Gastroesophageal sphincter (tissue), 3 donors: ENCODE measurements at regions not wholly inside any gene's neighbourhood (a gene's known extent, or its start where the extent isn't known, plus 50 kb on each side); places are given as distances from the start of the nearest gene placed in this dataset.

Source experiments
- EP300 ChIP-seq: sonication (generic); formaldehyde crosslinking; IDR thresholded peaks from one replicate; pipeline ENCODE4 v1.6.1; 2017; ENCODE audit warnings: antibody characterized with exemption, mild to moderate bottlenecking
- POLR2A ChIP-seq, 2 donors: fragments of 450-650 bp; IDR thresholded peaks; one replicate each; pipeline ENCODE4 v1.6.1; 2017; ENCODE audit warnings: antibody characterized with exemption in 2 of 2, mild to moderate bottlenecking in 2 of 2, moderate library complexity in 1 of 2
- POLR2AphosphoS5 ChIP-seq: sonication (generic); formaldehyde crosslinking; IDR thresholded peaks from one replicate; pipeline ENCODE4 v1.6.1; 2017; ENCODE audit warnings: antibody characterized with exemption
- TF ChIP-seq, protein P1 (sequence below), 4 experiments: fragments of 200-600 bp in 2 of 4; fragments of 450-650 bp in 2 of 4; sonication (generic) in 1 of 4; IDR thresholded peaks; one replicate each; pipeline ENCODE4 v1.5.1; 2017 to 2019; ENCODE audit warnings: antibody characterized with exemption in 4 of 4, mild to moderate bottlenecking in 2 of 4, moderate library complexity in 2 of 4

GRCh38 chr15:79700951-79701480, 195.8 kb downstream of the MTHFS start:
- TF ChIP-seq, protein P1, sequence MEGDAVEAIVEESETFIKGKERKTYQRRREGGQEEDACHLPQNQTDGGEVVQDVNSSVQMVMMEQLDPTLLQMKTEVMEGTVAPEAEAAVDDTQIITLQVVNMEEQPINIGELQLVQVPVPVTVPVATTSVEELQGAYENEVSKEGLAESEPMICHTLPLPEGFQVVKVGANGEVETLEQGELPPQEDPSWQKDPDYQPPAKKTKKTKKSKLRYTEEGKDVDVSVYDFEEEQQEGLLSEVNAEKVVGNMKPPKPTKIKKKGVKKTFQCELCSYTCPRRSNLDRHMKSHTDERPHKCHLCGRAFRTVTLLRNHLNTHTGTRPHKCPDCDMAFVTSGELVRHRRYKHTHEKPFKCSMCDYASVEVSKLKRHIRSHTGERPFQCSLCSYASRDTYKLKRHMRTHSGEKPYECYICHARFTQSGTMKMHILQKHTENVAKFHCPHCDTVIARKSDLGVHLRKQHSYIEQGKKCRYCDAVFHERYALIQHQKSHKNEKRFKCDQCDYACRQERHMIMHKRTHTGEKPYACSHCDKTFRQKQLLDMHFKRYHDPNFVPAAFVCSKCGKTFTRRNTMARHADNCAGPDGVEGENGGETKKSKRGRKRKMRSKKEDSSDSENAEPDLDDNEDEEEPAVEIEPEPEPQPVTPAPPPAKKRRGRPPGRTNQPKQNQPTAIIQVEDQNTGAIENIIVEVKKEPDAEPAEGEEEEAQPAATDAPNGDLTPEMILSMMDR (IDR thresholded peaks at IDR 0.05), result no peak
- TF ChIP-seq POLR2A (IDR thresholded peaks at IDR 0.05), result no peak
- TF ChIP-seq EP300, result no peak
- no peak for TF ChIP-seq POLR2AphosphoS5
